GM21381 (cell line): ENCODE measurements at regions not wholly inside any gene's neighbourhood (a gene's known extent, or its start where the extent isn't known, plus 50 kb on each side); places are given as distances from the start of the nearest gene placed in this dataset.

Experiments
- ATAC-seq: cut with Tn5 transposase; IDR thresholded peaks from one replicate; pipeline ENCODE4 v1.9.1; 2021; ENCODE audit warnings: mild to moderate bottlenecking, moderate library complexity; ENCODE audit not compliant: unreplicated experiment

DNA sequence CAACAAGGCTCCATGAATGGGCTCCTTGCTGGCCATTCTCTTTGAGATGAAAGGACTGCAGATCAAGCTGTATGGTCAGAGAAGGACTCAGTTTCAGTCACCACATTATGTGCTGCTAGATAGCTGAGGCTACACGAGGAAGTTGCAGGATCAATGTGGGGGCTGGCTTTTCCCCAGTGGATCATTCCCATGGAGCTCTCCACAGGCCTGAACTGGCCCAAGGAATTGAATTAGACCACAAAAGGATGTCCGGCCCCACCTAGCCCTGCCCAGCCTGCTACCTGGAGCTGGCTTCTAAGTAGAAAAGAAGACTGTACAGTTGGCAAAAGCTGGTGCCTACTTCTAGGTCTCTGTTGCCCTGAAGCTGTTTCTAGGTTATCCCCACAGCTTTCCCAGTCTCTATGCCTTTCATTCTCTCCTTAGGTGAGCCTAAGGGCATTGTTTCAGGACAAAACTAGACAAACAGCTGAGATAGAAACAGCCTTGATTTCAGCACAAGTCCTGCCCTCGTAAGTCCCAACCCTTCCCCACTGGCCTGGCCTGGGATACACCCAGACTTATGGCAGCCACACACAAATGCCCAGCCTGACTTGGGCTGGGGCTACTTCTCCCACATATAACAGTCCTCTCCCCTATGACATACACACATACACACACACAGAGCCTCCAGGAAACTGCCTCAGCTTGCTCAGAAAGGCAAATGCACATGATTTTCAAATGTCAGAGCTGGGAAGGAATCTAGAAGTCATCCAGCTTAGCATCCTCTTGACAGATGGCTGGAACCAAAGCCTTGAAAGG, 129.1 kb upstream of the NCAM1 start:
- ATAC-seq: no peak

DNA sequence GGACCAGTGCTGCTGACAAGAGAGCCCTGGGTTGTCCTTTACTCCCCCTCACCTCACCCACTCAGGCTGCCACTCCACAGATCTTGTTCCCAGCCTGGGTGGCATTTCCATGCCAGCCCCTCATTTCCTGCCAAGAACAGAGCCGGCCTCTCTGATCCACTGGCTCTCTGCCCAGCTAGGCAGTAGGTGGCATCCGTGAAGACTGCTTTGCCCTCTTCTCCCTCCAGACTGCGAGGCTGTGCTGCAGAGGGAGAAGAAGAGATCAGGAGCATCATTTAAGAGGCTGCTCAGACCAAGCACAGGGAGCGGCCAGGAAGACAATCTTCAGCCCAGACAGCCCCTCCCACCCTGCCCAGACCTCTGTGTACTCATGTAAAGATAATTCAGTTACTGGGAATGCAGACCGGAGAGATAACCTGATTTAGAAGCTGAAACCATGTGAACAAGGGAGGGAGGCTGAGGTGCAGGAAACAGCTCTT, 126.9 kb upstream of the NCAM1 start:
- ATAC-seq: no peak

DNA sequence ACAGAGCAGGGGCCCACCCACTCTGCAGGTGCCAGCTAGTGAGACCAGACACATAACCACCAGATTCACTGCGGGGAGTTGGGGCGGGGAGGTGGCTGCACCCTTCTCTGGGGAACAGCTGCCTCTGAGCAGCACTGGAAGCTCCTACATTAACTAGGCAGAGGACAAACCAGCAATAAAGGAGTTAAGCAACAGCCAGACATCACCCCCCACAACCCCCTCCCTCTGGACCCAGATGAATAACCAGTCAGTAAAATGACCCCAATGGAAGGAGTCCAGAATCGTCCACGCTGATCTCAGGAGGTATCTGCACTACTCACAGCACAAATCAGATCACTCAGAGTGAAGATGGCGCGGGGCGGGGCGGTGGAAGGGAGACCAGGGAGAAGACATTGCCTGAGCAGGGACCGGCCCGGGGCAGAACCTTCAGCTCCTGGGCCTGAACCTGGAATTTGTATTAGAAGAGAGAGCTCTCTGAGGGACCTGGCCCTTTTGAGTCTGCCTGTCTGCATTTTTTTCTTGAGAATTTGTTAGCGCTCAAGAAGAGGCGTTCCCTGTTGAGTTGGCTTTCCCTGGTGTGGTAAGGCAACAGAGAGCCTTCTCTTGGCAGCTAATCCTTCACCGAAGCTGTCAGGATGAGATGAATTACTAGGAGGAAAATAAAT, 125.5 kb upstream of the NCAM1 start:
- no peak for ATAC-seq

DNA sequence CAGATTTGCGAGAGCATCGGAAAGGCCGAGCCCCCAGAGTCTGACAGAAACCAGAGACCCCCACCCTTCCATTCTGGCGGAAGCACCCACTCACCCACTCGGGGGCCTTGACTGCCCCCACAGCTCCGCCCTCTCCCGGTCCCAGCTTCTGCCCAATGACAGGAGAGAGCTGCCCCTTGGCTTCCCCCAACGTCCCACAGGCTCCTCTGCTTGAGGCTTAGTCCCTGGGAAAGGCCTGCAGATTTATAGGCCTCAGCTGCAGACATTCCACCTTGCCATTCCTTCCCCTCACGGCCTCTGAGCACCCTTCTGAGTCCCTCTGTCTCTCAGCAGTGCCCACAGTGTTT, 125.0 kb upstream of the NCAM1 start:
- ATAC-seq: no peak

DNA sequence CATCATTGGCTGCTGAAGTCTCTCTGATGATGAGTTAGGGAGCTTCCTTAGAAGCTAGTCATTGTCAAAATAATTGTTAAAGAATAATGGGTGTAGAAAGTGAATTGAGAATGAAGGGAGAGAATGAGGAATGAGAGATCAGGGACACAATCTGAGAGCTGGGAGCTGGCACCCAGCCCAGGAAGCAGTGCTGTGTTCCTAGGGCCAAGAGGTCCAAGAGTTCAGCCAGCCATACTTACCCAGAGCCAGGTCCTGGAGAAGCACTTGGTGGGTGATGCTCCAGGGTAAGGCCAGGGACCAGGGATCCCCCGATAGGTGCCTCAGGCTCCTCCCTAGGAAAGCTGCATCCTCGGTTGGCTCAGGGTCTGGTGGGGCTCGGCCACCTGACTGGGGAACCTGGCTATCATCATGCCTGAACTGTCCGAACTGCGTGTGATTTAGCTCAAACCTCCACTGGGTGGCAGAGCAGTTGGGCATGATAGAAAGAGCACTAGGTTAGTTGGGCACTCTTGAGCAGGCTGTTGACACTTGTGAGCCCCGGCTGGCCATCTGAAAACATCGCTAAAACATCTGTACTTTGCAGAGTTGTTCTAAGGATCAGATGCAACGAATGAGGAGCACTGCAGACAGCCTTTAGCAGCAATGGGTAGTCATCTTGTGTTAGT, 123.9 kb upstream of the NCAM1 start:
- ATAC-seq: no peak

DNA sequence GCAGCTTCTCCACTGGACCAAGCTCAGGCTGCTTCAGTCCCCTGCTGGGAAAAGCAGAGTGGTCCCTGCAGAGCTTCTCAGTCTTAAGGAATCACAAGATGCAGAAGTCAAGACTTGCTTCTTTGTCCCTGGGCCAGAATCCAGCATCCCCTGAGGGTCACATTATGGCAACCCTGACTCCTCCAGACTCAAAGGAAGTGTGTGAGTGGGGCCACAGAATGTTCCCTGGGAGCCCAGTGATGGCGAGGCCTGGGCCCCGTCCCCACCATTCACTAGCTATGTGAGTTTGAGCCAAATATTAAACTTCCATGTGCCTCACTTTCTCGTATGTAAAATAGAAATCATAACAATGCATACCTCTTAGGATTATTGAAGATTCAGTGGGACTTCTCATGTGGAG, 122.2 kb upstream of the NCAM1 start:
- no peak for ATAC-seq

DNA sequence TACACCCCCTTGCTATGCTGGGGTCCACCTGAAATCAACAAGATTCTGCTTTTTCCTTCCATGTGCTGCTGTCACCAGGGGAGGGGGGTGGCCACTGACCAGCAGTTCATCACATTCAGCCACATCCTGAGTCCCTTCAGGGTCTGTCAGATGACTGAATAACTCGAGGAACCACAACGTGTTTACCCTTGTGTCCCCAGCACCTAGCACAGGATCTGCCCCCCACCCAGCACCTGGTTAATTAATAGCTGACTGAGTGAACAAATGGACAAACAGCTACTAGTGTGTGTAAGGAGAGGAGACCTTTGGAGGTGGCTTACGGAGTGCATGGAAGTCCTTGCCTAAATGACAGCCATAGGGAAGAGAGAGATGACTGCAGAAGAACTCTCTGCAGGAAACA, 119.5 kb upstream of the NCAM1 start:
- no peak for ATAC-seq

DNA sequence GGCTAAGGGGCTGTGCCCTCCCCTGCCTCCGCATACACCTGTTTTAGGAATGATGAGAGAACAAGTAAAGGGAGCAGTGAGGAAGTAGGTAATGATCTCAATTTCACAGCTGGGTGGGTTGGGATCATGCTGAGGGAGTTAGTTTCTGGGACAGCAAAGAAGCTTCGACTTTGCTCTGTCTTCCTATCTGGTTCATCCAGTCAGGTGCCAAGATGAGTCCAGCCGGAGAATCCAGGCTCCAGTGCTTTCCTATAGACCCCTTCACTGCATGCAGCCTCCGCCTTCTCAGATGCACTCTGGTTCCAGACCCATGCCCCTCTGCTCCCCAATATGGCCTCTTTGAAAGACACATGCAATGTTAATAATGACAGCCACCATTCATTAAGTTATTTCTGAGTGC, 119.1 kb upstream of the NCAM1 start:
- no peak for ATAC-seq

DNA sequence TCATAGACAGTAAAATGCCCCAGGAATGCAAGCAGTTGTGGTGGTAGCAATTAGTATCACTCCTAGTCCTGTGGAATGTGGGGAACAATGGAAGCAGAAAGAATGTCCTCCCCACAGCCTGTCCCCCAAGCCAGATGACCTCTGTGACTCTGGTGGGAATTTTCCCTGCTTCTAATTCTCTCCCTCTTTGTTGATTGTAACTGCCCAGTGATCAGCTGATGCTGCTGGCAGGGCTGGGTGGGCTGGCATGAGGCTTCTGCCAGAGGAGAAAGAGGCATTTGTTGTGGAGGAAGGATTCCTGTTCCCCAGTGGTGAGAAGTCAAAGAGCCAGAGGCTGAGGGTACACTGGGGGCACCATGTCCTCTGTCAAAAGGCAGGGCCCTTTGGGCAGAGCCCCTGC, 116.7 kb upstream of the NCAM1 start:
- no peak for ATAC-seq

DNA sequence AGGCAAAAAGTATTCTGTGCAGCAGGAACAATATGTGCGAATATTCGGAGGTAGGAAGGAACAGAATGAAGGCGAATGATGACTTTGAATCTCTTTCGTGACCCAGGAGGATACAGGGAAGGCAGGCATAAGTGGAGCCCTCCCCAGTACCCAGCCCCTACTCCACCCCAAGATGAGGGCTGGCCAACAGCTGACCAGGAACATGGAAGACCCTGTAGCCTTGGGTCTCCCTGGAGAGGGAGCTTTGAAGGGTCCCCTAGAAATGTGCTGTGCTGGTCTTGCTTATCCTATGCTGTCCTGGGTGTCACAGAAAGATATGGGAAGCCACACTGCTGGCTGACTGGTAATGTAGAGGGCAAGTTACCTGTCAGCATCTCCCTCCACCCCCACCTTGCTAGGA, 113.7 kb upstream of the NCAM1 start:
- no peak for ATAC-seq

DNA sequence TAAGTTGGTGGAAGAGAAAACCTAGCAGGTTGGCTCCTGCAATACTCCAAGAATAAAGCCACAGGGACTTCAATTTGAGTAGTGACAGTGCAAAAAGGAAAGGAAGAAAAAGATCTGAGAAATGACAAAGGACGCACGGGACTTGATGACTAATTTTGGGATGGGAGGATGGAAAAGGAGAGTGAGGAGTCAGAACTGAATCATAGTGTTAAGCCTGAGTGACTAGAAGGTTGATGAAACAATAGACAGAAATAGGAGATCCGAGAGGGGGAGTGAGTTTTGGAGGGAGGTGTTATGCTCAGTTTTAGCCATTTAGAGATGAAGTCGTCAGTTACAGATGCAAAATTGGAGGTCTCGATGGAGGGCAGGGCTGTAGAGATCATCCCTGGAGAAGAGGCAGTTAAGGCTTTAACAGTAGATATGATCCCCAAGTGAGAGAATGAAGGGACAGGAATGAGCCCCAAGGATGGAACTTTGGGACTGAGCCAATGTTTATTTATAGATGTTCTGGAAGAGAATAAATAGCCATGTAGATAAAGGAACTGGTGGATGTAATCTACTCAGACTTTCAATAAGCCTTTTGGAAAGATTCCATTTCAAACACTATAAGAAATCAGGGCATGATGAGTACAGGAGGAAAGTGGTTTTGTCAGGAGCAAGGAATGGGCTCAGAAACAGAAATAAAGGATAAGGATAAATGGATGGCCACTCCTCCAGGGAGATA, 108.9 kb upstream of the NCAM1 start:
- ATAC-seq: no peak

DNA sequence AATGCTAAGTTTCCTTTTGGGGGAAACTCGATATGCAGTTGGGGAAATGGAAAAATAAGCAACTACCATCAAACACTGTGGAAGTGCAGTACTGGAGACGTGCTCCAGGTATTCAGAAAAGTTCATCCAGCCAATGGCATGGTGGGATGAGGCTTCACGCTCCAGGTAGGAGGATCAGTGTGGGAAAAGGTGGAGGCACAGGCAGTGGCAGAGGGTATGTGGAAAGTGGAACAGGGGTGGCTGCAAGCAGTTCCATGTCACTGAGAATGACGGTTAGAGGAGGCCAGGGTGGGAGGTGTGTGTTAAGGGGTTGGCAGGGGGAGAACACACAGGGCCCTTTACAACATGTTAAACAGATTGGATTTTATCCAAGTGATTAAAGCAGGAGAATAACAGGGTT, 105.1 kb upstream of the NCAM1 start:
- no peak for ATAC-seq

DNA sequence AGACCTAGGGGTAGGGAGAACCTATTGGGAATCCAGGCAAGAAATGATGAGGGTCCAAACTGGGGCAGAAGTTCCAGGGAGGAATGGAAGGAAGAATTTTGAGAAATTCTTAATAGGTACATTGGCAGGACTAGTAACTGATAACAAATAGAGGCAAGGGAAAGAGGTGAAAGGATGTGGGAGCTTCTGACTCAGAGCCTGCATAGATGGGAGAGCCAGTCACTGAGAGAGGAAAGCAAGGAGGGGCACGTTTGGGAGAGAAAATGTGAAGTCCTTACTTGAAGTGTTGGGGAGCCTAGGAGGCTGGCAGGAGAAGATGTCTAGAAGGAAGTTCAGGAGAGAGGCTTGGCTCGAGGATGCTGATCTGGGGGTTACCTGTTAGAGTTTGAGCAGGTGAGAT, 104.6 kb upstream of the NCAM1 start:
- no peak for ATAC-seq

DNA sequence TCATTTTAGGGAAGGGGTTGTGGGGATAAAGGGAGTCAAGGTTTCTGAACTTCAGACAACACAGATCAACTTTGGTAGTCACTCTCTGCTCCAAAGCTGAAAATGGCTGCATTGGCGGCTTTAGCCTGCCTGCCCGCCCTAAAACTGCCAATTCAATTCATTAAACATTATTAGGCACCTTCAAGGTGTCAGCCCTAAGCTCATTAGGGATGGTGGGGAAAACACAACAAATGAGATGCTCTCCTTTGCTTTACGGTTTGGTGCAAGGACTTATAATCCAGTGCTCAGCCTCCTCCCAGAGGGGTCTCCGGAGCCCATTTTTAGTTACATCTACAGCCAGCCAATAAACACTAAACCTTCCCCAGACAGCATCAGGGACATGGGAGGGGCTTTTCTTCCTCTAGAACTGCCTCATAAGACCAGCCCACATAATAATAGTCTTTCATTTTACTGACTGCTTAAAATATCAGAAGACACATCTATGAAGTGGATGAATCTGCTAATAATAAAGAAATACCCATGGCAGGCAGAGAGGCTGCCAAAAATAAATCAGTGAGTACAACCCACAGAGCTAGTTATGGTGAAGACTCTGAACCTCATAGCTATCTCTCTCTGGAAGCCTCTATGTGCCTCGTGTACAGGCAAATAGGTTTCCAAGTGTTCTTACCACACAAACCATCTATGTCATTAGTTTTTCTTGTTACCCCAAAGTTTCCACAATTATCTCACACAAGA, 102.8 kb upstream of the NCAM1 start:
- ATAC-seq: no peak

DNA sequence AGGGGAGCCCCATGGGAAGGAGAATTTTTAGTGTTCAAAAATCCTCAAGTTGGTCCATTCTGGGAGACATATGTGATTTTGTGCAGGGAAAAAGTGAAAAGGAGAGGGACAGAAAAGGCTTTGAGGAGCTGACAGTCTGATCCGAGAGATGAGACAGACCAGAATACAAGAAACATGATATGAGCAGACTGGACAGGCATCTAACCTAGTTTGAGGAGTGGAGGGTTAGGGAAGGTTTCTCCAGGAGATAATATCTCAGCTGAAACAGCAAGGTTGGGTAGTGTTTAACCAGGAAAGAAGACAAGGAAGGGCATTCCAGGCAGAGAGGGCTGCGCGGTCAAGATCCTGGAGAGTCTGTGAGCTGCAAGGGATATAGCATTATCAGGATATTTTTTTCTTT, 101.4 kb upstream of the NCAM1 start:
- no peak for ATAC-seq

DNA sequence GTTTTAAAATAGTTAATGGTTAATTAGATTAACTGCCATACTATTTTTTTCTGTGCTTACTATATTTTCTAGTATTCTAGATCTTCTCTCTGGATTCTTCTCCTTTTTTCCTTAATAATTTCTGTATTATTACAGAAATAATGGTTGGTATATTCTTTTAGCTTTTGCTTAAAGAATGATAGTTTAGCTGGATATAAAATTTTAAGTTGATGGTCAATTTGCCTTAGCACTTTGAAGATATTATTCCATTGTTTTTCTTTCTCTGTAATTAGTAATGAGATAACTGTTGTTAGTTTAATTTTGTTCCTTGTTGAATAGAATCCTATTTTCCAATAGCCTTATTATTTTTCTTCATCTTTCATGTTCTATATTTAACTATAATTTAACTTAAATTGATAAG, 99.9 kb upstream of the NCAM1 start:
- ATAC-seq: no peak

DNA sequence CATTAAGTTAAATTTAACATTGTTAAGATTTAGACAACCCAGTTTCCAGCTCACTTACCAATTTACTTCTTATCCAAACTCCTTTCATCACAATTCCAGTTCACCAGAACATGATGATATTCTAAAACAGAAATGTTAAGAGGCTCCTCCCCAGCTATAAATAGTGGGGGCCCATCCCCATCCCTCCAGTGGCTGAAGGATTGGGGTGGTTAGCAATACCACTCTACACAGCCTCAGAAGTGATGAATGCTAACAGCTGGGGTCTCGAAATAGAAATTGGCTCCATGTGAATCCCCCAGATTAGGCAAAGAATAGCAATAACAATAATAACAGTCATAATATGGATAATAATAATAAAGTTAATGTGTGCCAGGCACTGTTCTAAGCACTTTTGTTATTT, 97.9 kb upstream of the NCAM1 start:
- ATAC-seq: no peak

DNA sequence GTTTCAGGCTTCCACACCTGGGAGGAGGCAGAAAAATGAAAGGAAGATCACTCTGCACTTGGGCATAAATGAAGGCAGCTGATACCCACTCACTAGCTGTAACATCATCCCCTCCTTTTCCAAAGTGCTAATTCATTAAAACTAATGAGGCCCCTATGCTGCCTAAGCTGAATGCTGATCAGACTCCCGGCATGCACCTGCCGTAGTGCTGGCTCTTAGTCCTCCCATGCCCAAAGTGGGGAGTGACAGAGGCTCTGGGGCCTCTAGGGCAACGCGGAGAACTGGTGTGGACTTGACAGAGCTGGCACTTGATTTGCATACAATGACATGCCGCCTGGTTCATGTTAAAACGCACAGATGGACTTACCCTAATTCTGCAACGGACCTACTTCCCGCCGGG, 96.5 kb upstream of the NCAM1 start:
- no peak for ATAC-seq

DNA sequence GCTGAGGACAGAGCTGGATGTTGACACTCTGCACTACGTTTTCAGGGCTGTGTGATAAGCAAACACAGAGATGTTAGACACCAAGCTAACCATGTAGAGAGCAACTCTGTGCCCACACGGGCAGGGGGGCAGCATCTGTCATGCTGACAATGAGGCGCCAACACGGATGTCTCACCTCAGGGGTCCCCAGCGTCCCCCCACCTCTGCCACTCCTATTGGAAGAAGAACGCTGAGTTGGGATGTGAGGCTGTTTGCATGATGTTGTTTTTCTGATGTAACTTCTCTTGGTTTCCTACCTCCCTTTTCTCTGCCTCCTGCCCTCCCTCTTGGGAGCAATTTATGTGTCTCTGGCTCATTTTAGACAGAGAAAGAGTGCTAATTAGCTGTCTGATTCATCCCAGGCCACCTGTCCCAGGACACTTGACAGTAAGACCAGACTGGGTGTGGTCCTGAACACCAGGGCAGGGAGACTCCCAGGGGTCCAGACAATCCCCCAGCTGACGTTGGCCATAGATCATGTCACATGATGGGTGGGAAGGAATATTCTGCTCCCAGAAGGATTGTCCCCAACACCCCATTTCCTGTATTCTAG, 89.2 kb upstream of the NCAM1 start:
- no peak for ATAC-seq

DNA sequence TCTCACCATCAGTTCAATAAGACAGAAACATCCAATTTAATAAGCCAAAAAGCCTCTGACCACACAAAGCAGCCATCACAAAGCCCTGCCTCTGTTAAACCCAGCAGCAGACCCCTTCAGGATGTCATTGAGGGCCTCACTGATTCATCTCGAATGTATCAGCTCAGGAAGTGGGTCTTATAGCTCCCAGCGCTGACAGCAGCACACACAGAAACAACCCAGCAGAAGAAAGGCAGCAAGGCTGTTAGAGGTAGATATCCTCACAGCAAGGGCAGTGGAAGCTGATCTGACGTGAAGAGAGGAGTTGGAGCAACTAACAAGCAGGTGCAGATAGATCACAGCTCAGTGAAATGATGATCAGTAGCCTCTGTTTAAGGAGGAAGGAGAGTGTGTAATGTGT, 86.2 kb upstream of the NCAM1 start:
- no peak for ATAC-seq

DNA sequence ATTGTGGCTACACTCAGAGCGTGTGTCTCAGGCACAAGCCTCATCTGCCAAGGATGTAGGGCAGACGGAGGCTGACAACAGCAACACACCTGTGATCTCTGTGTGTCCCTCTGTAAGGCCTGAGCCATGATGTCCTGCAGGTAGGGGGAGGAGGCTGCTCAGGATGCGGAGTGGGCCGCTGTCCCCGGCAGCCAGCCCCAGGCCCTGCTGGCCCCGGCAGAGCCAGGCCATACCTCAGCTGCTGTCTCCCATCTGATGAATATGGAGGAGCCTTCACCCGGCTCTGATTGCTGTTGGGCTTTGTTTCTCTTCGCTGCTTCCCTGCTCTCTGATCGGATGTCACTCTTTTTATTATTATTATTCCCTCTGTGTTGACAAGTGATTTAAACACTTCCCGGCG, 83.6 kb upstream of the NCAM1 start:
- no peak for ATAC-seq
